ENCODE measurements at regions not wholly inside any gene's neighbourhood (a gene's known extent, or its start where the extent isn't known, plus 50 kb on each side); places are given as distances from the start of the nearest gene placed in this dataset.

- Histone ChIP-seq H3F3A (replicated peaks; ENCODE audit: low read depth) (no peaks in the 10 kb centered on the region), H3K27me3 (ENCODE audit: insufficient read depth) (no peaks in the 10 kb centered on the region), H3K4me2 (no peak overlapping the region), H4K20me1 (replicated peaks; ENCODE audit: insufficient read depth) (no peaks in the 10 kb centered on the region), H3K4me3 (no peak overlapping the region), H3K9me2 (ENCODE audit: insufficient read depth) (no peaks in the 10 kb centered on the region), H3K79me2 (replicated peaks; ENCODE audit: insufficient read depth) (no peaks in the 10 kb centered on the region), H3K4me1 (ENCODE audit: insufficient read depth) (no peaks in the 10 kb centered on the region), H2AFZ (no peak overlapping the region), H3K36me3 (ENCODE audit: insufficient read depth) (no peaks in the 10 kb centered on the region; the same call in 1 of the 2 replicates), H3K27ac (ENCODE audit: low read depth) (no peak overlapping the region)
- Mint-ChIP-seq H3K4me1 (no peaks in the 10 kb centered on the region), H3K9me3 (peaks cover 9% of the 10 kb centered on the region), H3K27ac (no peak overlapping the region), H3K4me3 (no peak overlapping the region; the same call in 2 of the 3 replicates), H3K27me3 (ENCODE audit: insufficient read depth, low read depth, poor library complexity) (peaks cover 7% of the 10 kb centered on the region), H3K36me3 (ENCODE audit: low read depth) (peaks cover 32% of the 10 kb centered on the region)
- TF ChIP-seq STAT1 (IDR thresholded peaks at IDR 0.05; ENCODE audit: unreplicated experiment), result no peak
- TF ChIP-seq ETS1 (IDR thresholded peaks at IDR 0.05), result no peak
- TF ChIP-seq ZNF331 (CRISPR knock-in tag; IDR thresholded peaks at IDR 0.05; ENCODE audit: low read depth), result no peak
- DNase-seq (ENCODE audit: low spot score) (no peak), ATAC-seq (no peak)
Measured at GRCh38 chr22:47233316-47234243, 471.1 kb downstream of the TBC1D22A start.

GRCh38 chr22:47232753-47233152 lies 470.3 kb downstream of the TBC1D22A start:
- Histone ChIP-seq H3K4me3 (no peak overlapping the region), H3K9me2 (ENCODE audit: insufficient read depth) (no peaks in the 10 kb centered on the region), H3K4me1 (ENCODE audit: insufficient read depth) (no peaks in the 10 kb centered on the region), H3K79me2 (replicated peaks; ENCODE audit: insufficient read depth) (no peaks in the 10 kb centered on the region), H2AFZ (no peak overlapping the region), H4K20me1 (replicated peaks; ENCODE audit: insufficient read depth) (no peaks in the 10 kb centered on the region), H3K4me2 (no peak overlapping the region), H3F3A (replicated peaks; ENCODE audit: low read depth) (no peaks in the 10 kb centered on the region), H3K27me3 (ENCODE audit: insufficient read depth) (no peaks in the 10 kb centered on the region), H3K27ac (ENCODE audit: low read depth) (no peak overlapping the region), H3K36me3 (ENCODE audit: insufficient read depth) (no peaks in the 10 kb centered on the region; the same call in 1 of the 2 replicates)
- Mint-ChIP-seq H3K27ac (no peak overlapping the region), H3K36me3 (ENCODE audit: low read depth) (peaks cover 27% of the 10 kb centered on the region), H3K9me3 (peaks cover 18% of the 10 kb centered on the region), H3K27me3 (ENCODE audit: insufficient read depth, low read depth, poor library complexity) (peaks cover 7% of the 10 kb centered on the region), H3K4me3 (no peak overlapping the region), H3K4me1 (no peaks in the 10 kb centered on the region)
- ATAC-seq, result no peak
- DNase-seq (ENCODE audit: low spot score), result no peak
- no peak for TF ChIP-seq NANOG (IDR thresholded peaks at IDR 0.05; ENCODE audit: borderline replicate concordance)

GRCh38 chr22:47232197-47232596 lies 469.7 kb downstream of the TBC1D22A start:
- Histone ChIP-seq H3K36me3 (ENCODE audit: insufficient read depth) (no peaks in the 10 kb centered on the region; the same call in 1 of the 2 replicates), H2AFZ (no peak overlapping the region), H3K9me2 (ENCODE audit: insufficient read depth) (no peaks in the 10 kb centered on the region), H3F3A (replicated peaks; ENCODE audit: low read depth) (no peaks in the 10 kb centered on the region), H3K4me1 (ENCODE audit: insufficient read depth) (no peaks in the 10 kb centered on the region), H3K4me2 (no peak overlapping the region), H3K27ac (ENCODE audit: low read depth) (no peak overlapping the region), H3K4me3 (no peak overlapping the region), H3K27me3 (ENCODE audit: insufficient read depth) (no peaks in the 10 kb centered on the region), H4K20me1 (replicated peaks; ENCODE audit: insufficient read depth) (no peaks in the 10 kb centered on the region), H3K79me2 (replicated peaks; ENCODE audit: insufficient read depth) (no peaks in the 10 kb centered on the region)
- no peaks in the 10 kb centered on the region for H3K4me1 Mint-ChIP-seq
- H3K36me3 Mint-ChIP-seq (ENCODE audit: low read depth), result peaks cover 24% of the 10 kb centered on the region
- DNase-seq (ENCODE audit: low spot score), result no peak
- no peak overlapping the region for H3K27ac Mint-ChIP-seq
- peaks cover 7% of the 10 kb centered on the region for H3K27me3 Mint-ChIP-seq (ENCODE audit: insufficient read depth, low read depth, poor library complexity)
- no peak overlapping the region for H3K4me3 Mint-ChIP-seq
- peaks cover 23% of the 10 kb centered on the region for H3K9me3 Mint-ChIP-seq
- ATAC-seq, result no peak
- TF ChIP-seq JUNB (IDR thresholded peaks at IDR 0.05; ENCODE audit: unreplicated experiment) (no peak), CTCF (conservative IDR thresholded peaks at IDR 0.05; ENCODE audit: low read depth in 2 of 2) (no peak), ZNF114 (CRISPR knock-in tag; IDR thresholded peaks at IDR 0.05) (no peak)

Measured in GM23338 (cell line).